ENCODE measurements at regions not wholly inside any gene's neighbourhood (a gene's known extent, or its start where the extent isn't known, plus 50 kb on each side); places are given as distances from the start of the nearest gene placed in this dataset.

DNA sequence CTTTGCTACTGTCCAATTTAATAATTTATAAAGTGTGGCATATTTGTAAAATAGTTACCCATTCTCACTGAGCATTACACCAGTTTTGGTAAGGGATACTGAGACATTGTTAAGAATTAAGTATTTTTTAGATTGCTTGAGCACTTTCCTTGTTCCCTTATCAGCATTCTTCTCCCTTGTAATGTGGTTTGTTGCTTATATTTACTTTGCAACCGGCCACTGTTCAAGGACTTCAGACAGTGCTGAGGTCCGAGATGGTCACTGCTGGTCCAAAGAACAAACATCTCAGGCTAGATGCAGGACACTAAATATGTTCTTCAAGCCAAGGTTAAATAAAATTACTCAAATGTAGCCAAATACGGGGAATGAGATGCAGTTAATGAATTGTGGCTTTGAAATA, 161.4 kb downstream of the TM9SF2 start:
- TF ChIP-seq TAF1 (IDR thresholded peaks at IDR 0.05; ENCODE audit: low read depth, low read length) (no peak), POLR2A (IDR thresholded peaks at IDR 0.05; ENCODE audit: low read depth, low read length) (no peak), POLR2AphosphoS5 (IDR thresholded peaks at IDR 0.05; ENCODE audit: low read depth, low read length) (no peak), PAX5 (IDR thresholded peaks at IDR 0.05; ENCODE audit: insufficient read depth, low read length, severe bottlenecking) (no peak)
